HG02943 (cell line): ENCODE measurements at regions not wholly inside any gene's neighbourhood (a gene's known extent, or its start where the extent isn't known, plus 50 kb on each side); places are given as distances from the start of the nearest gene placed in this dataset.

Experiments
- ATAC-seq: cut with Tn5 transposase; IDR thresholded peaks from one replicate; pipeline ENCODE4 v1.9.1; 2021; ENCODE audit warnings: mild to moderate bottlenecking, low read depth, moderate library complexity; ENCODE audit not compliant: unreplicated experiment

GRCh38 chr22:47396105-47396504 is 633.7 kb downstream of the TBC1D22A start:
- ATAC-seq: no peak

DNA sequence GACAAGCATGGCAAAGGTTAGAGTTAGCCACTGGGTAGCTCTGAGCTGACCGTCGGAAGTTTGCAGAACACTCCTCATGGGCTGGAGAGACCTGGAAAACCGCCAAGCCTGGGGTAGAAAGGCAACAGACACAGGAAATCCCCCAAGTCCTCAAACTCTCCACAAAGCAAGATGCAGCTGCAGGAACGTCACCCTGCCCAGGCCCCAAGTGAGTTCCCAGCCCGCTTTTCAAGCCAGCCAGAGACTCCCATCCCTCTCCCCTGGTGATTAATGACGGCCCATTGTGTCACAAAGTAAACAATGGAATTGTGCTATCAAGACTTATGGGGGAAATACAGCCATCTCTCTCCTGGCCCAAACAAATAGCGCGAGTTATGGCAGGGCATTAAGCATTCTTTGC is 633.0 kb downstream of the TBC1D22A start:
- ATAC-seq: no peak

GRCh38 chr22:47394504-47395440 is 632.3 kb downstream of the TBC1D22A start:
- no peak for ATAC-seq

- no peak for ATAC-seq
These were observed 630.7 kb downstream of the TBC1D22A start for GRCh38 chr22:47393191-47393590.

GRCh38 chr22:47392729-47393128 is 630.3 kb downstream of the TBC1D22A start:
- ATAC-seq: no peak

DNA sequence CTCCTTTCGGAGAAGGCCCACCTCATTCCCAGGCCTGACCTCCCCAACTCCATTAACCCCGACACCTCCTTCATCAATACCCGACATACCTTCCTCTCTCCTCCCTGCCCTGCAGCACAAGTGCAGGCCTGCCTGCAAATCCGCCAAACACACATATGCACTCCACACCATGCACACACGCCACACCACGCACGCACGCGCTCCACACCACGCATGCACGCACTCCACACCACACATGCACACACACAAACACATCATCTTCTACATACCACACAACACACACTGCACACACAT is 629.6 kb downstream of the TBC1D22A start:
- no peak for ATAC-seq

DNA sequence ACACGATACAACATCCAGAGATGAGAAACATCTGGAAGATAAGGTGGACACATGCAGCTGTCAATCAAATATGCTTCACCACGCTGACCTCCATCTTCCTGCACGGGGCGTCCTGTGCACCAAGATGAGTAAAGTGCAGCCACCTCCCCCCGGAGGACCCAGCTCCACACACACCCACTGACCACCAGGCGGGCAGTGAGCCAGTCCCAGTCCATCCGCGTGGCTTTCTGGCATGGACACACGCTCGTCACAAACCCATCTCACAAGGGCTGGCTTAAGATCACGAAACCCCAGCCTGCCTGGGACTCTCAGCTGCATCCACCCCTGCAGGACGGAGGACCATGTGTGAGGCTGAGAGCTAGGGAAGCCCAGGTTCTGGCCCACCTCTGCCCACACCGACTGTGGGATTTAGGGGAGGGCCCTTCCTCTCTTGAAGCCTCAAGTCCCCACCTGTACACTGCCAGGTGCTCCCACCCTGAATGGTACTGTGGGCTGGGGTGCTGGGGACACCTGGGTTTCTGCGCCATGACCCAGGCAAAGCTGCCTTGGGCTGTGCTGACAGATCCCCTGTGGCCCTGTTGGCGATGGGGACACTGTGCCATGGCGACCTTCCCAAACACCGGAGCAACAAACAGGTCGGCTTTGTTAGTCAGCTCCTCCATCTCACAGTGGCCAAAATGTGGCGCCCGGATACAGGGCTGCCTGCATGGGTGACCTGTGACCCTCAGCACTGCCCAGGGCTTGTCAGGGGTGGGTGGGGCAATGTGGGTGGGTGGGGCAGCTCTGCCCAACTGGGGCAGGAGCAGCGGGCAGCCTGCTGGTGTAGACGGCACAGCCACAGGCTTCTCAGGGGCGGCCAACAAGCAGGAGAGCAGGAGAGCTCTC is 629.0 kb downstream of the TBC1D22A start:
- no peak for ATAC-seq

GRCh38 chr22:47390026-47390970 is 627.8 kb downstream of the TBC1D22A start:
- no peak for ATAC-seq

DNA sequence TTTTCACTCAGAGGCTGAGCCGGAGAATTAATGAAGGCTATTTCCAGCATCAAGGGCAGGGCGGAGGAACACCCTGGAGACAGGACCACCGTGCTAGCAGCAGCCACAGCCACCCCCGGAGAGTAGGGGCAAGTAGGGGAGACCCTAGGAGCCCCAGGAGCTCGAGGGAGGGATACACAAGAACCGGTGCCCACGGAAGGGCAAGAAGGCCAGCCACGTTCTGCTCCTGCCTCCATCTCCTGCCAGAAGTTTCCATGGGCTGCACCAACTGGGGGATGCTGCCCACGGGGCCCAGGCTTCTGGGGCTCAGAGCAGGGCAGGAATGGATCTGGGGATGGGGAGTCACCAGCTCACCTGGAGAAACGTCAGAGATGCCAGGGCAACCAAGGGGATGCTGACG is 626.8 kb downstream of the TBC1D22A start:
- no peak for ATAC-seq

DNA sequence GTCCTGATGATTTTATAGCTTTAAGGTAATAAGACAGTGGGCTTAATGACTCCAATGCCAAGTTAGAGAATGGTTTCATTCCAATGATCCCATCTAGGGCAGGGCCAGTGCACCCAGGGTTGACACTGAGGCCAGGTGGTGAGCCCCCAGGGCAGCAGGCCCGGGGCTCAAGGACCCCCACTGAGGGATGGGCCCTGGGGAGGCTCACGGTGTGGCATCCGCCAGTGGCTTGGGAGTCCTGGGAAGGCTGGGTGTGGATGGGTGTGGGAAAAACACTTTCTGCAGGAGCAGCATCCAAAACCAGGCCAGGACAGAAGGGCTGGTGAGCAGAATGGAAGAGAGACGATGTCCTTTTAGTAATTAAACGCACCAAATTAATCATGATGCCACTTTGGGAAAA is 626.3 kb downstream of the TBC1D22A start:
- ATAC-seq: no peak

DNA sequence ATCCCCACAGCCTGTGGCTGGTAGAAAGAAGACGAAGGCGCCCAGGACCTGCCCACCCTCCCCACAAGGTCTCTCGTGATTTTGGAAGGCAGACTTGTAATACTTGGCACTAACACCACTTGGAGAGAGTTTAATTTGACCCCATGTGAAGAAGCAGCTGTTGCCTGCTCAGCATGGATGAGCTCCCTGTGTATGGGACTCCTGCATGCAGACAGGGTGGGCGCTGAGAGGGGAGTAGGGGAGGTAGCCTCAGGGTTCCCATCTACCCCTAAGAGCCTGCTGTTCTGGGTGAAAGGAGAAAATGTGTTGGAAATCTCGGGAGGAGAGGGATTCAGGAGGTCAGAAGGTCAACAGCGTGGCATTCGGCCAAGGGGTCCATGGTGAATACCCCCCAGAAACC is 625.9 kb downstream of the TBC1D22A start:
- no peak for ATAC-seq

- ATAC-seq: no peak
These were observed 624.5 kb downstream of the TBC1D22A start for GRCh38 chr22:47386812-47387510.

- ATAC-seq: no peak
These were observed 622.5 kb downstream of the TBC1D22A start for GRCh38 chr22:47384977-47385376.

- no peak for ATAC-seq
These were observed 619.9 kb downstream of the TBC1D22A start for GRCh38 chr22:47382164-47382890.

- no peak for ATAC-seq
These were observed 618.8 kb downstream of the TBC1D22A start for GRCh38 chr22:47381240-47381639.

- ATAC-seq: no peak
These were observed 618.2 kb downstream of the TBC1D22A start for GRCh38 chr22:47380692-47381091.

DNA sequence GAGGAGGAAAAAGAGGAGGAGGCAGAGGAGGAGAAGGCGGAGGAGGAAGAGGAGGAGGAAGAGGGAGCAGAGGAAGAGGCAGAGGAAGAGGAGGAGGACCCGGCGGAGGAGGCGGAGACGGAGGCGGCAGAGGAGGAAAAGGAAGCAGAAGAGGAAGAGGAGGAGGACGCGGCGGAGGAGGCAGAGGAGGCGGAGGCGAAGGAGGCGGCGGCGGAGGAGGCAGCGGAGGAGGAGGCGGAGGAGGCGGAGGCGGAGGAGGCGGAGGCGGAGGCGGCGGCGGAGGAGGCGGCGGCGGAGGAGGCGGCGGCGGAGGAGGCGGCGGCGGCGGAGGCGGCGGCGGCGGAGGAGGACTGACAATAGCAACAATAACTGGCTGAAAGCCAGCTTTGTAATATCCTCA is 616.6 kb downstream of the TBC1D22A start:
- ATAC-seq: no peak

DNA sequence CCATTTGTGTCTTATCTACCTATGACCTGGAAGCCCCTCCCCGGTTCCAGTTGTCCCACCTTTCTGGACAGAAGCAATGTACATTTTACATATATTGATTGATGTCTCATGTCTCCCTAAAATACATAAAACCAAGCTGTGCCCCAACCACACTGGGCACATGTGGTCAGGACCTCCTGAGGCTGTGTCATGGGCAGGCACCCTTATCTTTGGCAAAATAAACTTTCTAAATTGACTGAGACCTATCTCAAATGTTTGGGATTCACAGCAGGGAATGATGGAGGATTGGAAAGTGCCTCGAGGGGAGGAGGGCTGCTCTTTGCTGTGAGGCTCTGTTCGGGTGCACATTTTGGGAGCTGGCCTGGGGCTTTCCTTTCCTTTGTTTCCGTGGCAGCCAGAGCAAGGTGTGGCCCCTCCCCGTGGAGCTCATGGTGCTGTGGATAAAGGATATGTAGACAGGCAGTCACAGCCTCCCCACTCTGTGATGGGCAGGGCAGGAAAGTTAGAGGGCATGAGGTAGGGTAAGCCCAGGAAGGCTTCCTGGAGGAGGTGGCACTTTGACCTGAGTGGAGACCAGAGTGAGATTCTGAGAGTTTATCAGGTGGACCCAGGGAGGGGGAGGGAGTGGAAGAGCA is 615.6 kb downstream of the TBC1D22A start:
- no peak for ATAC-seq
